ENCODE measurements at regions not wholly inside any gene's neighbourhood (a gene's known extent, or its start where the extent isn't known, plus 50 kb on each side); places are given as distances from the start of the nearest gene placed in this dataset.

DNA sequence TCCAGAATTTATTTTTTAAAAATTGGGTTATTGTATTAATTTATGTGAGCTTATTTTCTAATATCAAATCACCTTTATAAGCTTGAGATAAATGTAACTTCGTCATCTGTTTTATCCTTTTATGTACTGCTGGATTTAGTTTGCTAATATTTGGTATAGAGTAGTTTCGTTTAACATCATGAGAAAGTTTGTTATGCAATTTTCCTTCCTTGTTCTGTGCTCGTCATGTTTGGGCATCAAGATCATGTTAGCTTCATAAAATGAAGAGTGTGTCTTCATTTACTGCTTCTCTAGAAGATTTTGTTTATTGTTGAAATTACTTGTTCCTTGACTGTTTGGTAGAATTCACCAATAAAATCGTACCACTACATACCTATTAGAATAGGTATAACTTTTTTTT, 262.1 kb upstream of the SATB1 start:
- TF ChIP-seq, protein P1, sequence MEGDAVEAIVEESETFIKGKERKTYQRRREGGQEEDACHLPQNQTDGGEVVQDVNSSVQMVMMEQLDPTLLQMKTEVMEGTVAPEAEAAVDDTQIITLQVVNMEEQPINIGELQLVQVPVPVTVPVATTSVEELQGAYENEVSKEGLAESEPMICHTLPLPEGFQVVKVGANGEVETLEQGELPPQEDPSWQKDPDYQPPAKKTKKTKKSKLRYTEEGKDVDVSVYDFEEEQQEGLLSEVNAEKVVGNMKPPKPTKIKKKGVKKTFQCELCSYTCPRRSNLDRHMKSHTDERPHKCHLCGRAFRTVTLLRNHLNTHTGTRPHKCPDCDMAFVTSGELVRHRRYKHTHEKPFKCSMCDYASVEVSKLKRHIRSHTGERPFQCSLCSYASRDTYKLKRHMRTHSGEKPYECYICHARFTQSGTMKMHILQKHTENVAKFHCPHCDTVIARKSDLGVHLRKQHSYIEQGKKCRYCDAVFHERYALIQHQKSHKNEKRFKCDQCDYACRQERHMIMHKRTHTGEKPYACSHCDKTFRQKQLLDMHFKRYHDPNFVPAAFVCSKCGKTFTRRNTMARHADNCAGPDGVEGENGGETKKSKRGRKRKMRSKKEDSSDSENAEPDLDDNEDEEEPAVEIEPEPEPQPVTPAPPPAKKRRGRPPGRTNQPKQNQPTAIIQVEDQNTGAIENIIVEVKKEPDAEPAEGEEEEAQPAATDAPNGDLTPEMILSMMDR (conservative IDR thresholded peaks at IDR 0.05): no peak
- H3K27ac ChIP-seq: no peak overlapping the region

GRCh38 chr3:18683900-18684299, 258.8 kb upstream of the SATB1 start:
- TF ChIP-seq, protein P1 (conservative IDR thresholded peaks at IDR 0.05): no peak

GRCh38 chr3:18681818-18682345, 256.7 kb upstream of the SATB1 start:
- TF ChIP-seq, protein P1 (conservative IDR thresholded peaks at IDR 0.05): no peak
- no peak overlapping the region for H3K27ac ChIP-seq

More at GRCh38 chr3:18683900-18684299, 258.8 kb upstream of the SATB1 start:
- H3K27ac ChIP-seq: no peak overlapping the region

- H3K27ac ChIP-seq: no peak overlapping the region
- TF ChIP-seq, protein P1 (conservative IDR thresholded peaks at IDR 0.05): no peak
These were observed 255.6 kb upstream of the SATB1 start for GRCh38 chr3:18680758-18681157.

GRCh38 chr3:18679238-18679637, 254.1 kb upstream of the SATB1 start:
- TF ChIP-seq, protein P1 (conservative IDR thresholded peaks at IDR 0.05): no peak
- H3K27ac ChIP-seq: no peak overlapping the region

GRCh38 chr3:18675197-18675596, 250.1 kb upstream of the SATB1 start:
- TF ChIP-seq, protein P1 (conservative IDR thresholded peaks at IDR 0.05): no peak
- H3K27ac ChIP-seq: peak overlapping the region; percentile 56

- no peak overlapping the region for H3K27ac ChIP-seq
- TF ChIP-seq, protein P1 (conservative IDR thresholded peaks at IDR 0.05): no peak
These were observed 247.4 kb upstream of the SATB1 start for GRCh38 chr3:18672561-18672960.

Measured in VCaP (cell line).